IMR-90 (cell line): ENCODE measurements at regions not wholly inside any gene's neighbourhood (a gene's known extent, or its start where the extent isn't known, plus 50 kb on each side); places are given as distances from the start of the nearest gene placed in this dataset.

ENCODE experiments used
- ATAC-seq: fragments of 200-7000 bp; cut with Tn5 transposase; 2 replicates; pipeline ENCODE4 v1.9.1; 2020; ENCODE audit warnings: low read depth, mild to moderate bottlenecking, moderate library complexity
- BruUV-seq: library from RNA; stranded (reverse); fragments of 400-500 nt; replicated peaks from 2 replicates; lab custom pipeline; 2021; lab: Mats Ljungman, UMichigan
- CTCF ChIA-PET: fragments of 300-600 bp; formaldehyde crosslinking; extraction: SDS; loops from one replicate; lab custom pipeline; 2021; ENCODE audit warnings: antibody characterized with exemption; lab: Yijun Ruan, JAX
- POLR2A ChIA-PET: fragments of 300-600 bp; sonication (Branson Sonifier 250); formaldehyde crosslinking; loops from one replicate; lab custom pipeline; 2022; ENCODE audit warnings: antibody characterized with exemption; ENCODE audit not compliant: unreplicated experiment; lab: Charles Lee
- DNase-seq: peaks from one replicate; pipeline ENCODE4 v3.0.0; 2013
- H2AFZ ChIP-seq: replicated peaks from 2 replicates; pipeline ENCODE3; 2013; ENCODE audit warnings: low read length, mild to moderate bottlenecking; ENCODE audit not compliant: poor library complexity
- H2AK5ac ChIP-seq: 2 replicates; pipeline ENCODE4 v1.6.1; 2013; ENCODE audit warnings: low read depth, low read length, inconsistent platforms
- H2AK9ac ChIP-seq: replicated peaks from 2 replicates; pipeline ENCODE3; 2013; ENCODE audit warnings: mild to moderate bottlenecking, low read depth, low read length, moderate library complexity; ENCODE audit not compliant: poor library complexity
- H2BK120ac ChIP-seq: 2 replicates; pipeline ENCODE4 v1.6.1; 2013; ENCODE audit warnings: low read depth, low read length, inconsistent platforms
- H2BK15ac ChIP-seq: 3 replicates; pipeline ENCODE4 v1.6.1; 2013; ENCODE audit warnings: low read depth, low read length, inconsistent platforms
- H2BK20ac ChIP-seq: 2 replicates; pipeline ENCODE4 v1.6.1; 2013; ENCODE audit warnings: low read depth, mild to moderate bottlenecking, inconsistent platforms, low read length, moderate library complexity
- H2BK5ac ChIP-seq: 2 replicates; pipeline ENCODE4 v1.6.1; 2013; ENCODE audit warnings: mild to moderate bottlenecking, low read depth, low read length, inconsistent platforms; ENCODE audit not compliant: poor library complexity, severe bottlenecking
- H3K14ac ChIP-seq: replicated peaks from 2 replicates; pipeline ENCODE4 v1.6.1; 2013; ENCODE audit warnings: low read depth, low read length, inconsistent platforms
- H3K18ac ChIP-seq: 2 replicates; pipeline ENCODE4 v1.6.1; 2013; ENCODE audit warnings: low read depth, low read length, control low read depth
- H3K23ac ChIP-seq: 2 replicates; pipeline ENCODE4 v1.6.1; 2013; ENCODE audit warnings: low read depth, low read length, inconsistent platforms
- H3K27ac ChIP-seq: 2 replicates; pipeline ENCODE4 v1.5.1; 2013; ENCODE audit warnings: mild to moderate bottlenecking, control low read depth, low read length; ENCODE audit not compliant: insufficient read depth
- H3K27me3 ChIP-seq: 2 replicates; pipeline ENCODE4 v1.6.1; 2013; ENCODE audit warnings: low read length; ENCODE audit not compliant: control insufficient read depth, insufficient read depth
- H3K36me3 ChIP-seq: 2 replicates; pipeline ENCODE4 v1.6.1; 2013; ENCODE audit warnings: low read length, mixed read lengths; ENCODE audit not compliant: control insufficient read depth, insufficient read depth
- H3K4ac ChIP-seq: 2 replicates; pipeline ENCODE4 v1.6.1; 2013; ENCODE audit warnings: low read depth, low read length, inconsistent platforms
- H3K4me1 ChIP-seq: 2 replicates; pipeline ENCODE4 v1.6.1; 2013; ENCODE audit warnings: low read length, mixed read lengths; ENCODE audit not compliant: control insufficient read depth, insufficient read depth
- H3K4me2 ChIP-seq: 2 replicates; pipeline ENCODE4 v1.6.1; 2013; ENCODE audit warnings: low read depth, mild to moderate bottlenecking, control low read depth, low read length, moderate library complexity
- H3K4me3 ChIP-seq: 2 replicates; pipeline ENCODE4 v1.5.1; 2013; ENCODE audit warnings: low read depth, mild to moderate bottlenecking, control low read depth, low read length, moderate library complexity; ENCODE audit not compliant: insufficient read depth
- H3K56ac ChIP-seq: 2 replicates; pipeline ENCODE4 v1.6.1; 2013; ENCODE audit warnings: low read length, inconsistent platforms; ENCODE audit not compliant: insufficient read depth; ENCODE audit errors: extremely low read depth
- H3K79me1 ChIP-seq, 2 experiments: 2 replicates each; pipeline ENCODE4 v1.6.1; 2013; ENCODE audit warnings: low read length in 2 of 2, inconsistent platforms in 1 of 2, low read depth in 1 of 2
- H3K9ac ChIP-seq: 2 replicates; pipeline ENCODE4 v1.6.1; 2013; ENCODE audit warnings: low read depth, low read length, control low read depth
- H3K9me1 ChIP-seq: 2 replicates; pipeline ENCODE4 v1.6.1; 2013; ENCODE audit warnings: low read length, inconsistent platforms; ENCODE audit not compliant: insufficient read depth
- H3K9me3 ChIP-seq: 2 replicates; pipeline ENCODE4 v1.6.1; 2013; ENCODE audit warnings: low read length; ENCODE audit not compliant: control insufficient read depth, insufficient read depth
- H4K20me1 ChIP-seq: 2 replicates; pipeline ENCODE4 v1.6.1; 2013; ENCODE audit warnings: low read length, inconsistent platforms; ENCODE audit not compliant: insufficient read depth
- H4K5ac ChIP-seq: 2 replicates; pipeline ENCODE4 v1.6.1; 2013; ENCODE audit warnings: mild to moderate bottlenecking, low read depth, low read length, control low read depth
- H4K8ac ChIP-seq, 2 experiments: 2 replicates each; pipeline ENCODE4 v1.6.1; 2013; ENCODE audit warnings: low read depth in 2 of 2, low read length in 2 of 2, control low read depth in 1 of 2, inconsistent platforms in 1 of 2
- H4K91ac ChIP-seq: 2 replicates; pipeline ENCODE4 v1.6.1; 2013; ENCODE audit warnings: low read depth, low read length, inconsistent platforms; ENCODE audit not compliant: insufficient read depth
- BHLHE40 ChIP-seq: fragments of 150-350 bp; IDR thresholded peaks from 2 replicates; pipeline ENCODE4 v1.6.1; 2016; ENCODE audit warnings: mild to moderate bottlenecking, low read depth, low read length
- CEBPB ChIP-seq: IDR thresholded peaks from 2 replicates; pipeline ENCODE4 v1.6.1; 2012; ENCODE audit warnings: low read depth, low read length, improper control_type of control experiment
- CHD1 ChIP-seq: IDR thresholded peaks from 2 replicates; pipeline ENCODE4 v1.6.1; 2012; ENCODE audit warnings: low read depth, low read length, improper control_type of control experiment
- FOS ChIP-seq: fragments of 150-350 bp; IDR thresholded peaks from 2 replicates; pipeline ENCODE4 v1.6.1; 2016; ENCODE audit warnings: low read depth, low read length
- MAFK ChIP-seq: IDR thresholded peaks from 2 replicates; pipeline ENCODE4 v1.6.1; 2012; ENCODE audit warnings: low read depth, low read length, improper control_type of control experiment
- MAZ ChIP-seq: IDR thresholded peaks from 2 replicates; pipeline ENCODE4 v1.6.1; 2012; ENCODE audit warnings: low read depth, mild to moderate bottlenecking, low read length, improper control_type of control experiment, moderate library complexity, borderline replicate concordance
- MXI1 ChIP-seq: IDR thresholded peaks from 2 replicates; pipeline ENCODE4 v1.6.1; 2012; ENCODE audit warnings: low read depth, mild to moderate bottlenecking, low read length, moderate library complexity, borderline replicate concordance
- NFE2L2 ChIP-seq: fragments of 150-350 bp; IDR thresholded peaks from 2 replicates; pipeline ENCODE4 v1.6.1; 2016; ENCODE audit warnings: low read depth, mild to moderate bottlenecking, low read length
- POLR2A ChIP-seq: IDR thresholded peaks from 2 replicates; pipeline ENCODE4 v1.6.1; 2012; ENCODE audit warnings: mild to moderate bottlenecking, low read depth, low read length
- RAD21 ChIP-seq: IDR thresholded peaks from 2 replicates; pipeline ENCODE4 v1.6.1; 2012; ENCODE audit warnings: low read length, improper control_type of control experiment
- RCOR1 ChIP-seq: IDR thresholded peaks from 2 replicates; pipeline ENCODE4 v1.6.1; 2012; ENCODE audit warnings: mild to moderate bottlenecking, low read length, improper control_type of control experiment; ENCODE audit not compliant: insufficient replicate concordance
- RFX5 ChIP-seq: IDR thresholded peaks from 2 replicates; pipeline ENCODE4 v1.8.0; 2012; ENCODE audit warnings: low read depth, mild to moderate bottlenecking, low read length, moderate library complexity
- SMC3 ChIP-seq: fragments of 150-350 bp; IDR thresholded peaks from 2 replicates; pipeline ENCODE4 v1.6.1; 2016; ENCODE audit warnings: low read depth, mild to moderate bottlenecking, antibody characterized with exemption, low read length, moderate library complexity
- WGBS, 2 experiments: methylation state at CpG; one replicate each; pipeline versions ENCODE4 v1.1.5 to v1.1.7; 2013; ENCODE audit warnings: missing lambda C conversion rate in 2 of 2; ENCODE audit not compliant: insufficient read length in 1 of 2; ENCODE audit errors: extremely low coverage in 2 of 2; 5-methylcytosine and 5-hydroxymethylcytosine counted together
- dilution Hi-C: fragments of 300-500 bp; cut with HindIII; formaldehyde crosslinking; loops from one replicate; pipeline ENCODE4 v1.14.3; 2018; ENCODE audit warnings: low sequenced_read_pairs; ENCODE audit not compliant: unreplicated experiment
- in situ Hi-C: fragments of 300-500 bp; cut with MboI; formaldehyde crosslinking; loops from 3 replicates; pipeline ENCODE4 v1.14.3; 2019; ENCODE audit warnings: low sequenced_read_pairs, inconsistent platforms, mixed read lengths
- intact Hi-C: fragments of 100-400 bp; cut with micrococcal nuclease; formaldehyde crosslinking; loops from 2 replicates; pipeline ENCODE4 v1.10.0; 2022
- TF ChIP-seq, protein P1 (sequence below): fragments of 150-350 bp; IDR thresholded peaks from 2 replicates; pipeline ENCODE4 v1.6.1; 2017; ENCODE audit warnings: mild to moderate bottlenecking, antibody characterized with exemption, low read length, low read depth
- TF ChIP-seq, protein P2 (sequence below): fragments of 150-350 bp; IDR thresholded peaks from 2 replicates; pipeline ENCODE4 v1.6.1; 2016; ENCODE audit warnings: low read depth, mild to moderate bottlenecking, low read length, moderate library complexity, borderline replicate concordance
- TF ChIP-seq, protein P3 (sequence below): conservative IDR thresholded peaks from 2 replicates; pipeline ENCODE4 v1.5.1; 2012; ENCODE audit warnings: mild to moderate bottlenecking, low read depth, low read length, improper control_type of control experiment

DNA sequence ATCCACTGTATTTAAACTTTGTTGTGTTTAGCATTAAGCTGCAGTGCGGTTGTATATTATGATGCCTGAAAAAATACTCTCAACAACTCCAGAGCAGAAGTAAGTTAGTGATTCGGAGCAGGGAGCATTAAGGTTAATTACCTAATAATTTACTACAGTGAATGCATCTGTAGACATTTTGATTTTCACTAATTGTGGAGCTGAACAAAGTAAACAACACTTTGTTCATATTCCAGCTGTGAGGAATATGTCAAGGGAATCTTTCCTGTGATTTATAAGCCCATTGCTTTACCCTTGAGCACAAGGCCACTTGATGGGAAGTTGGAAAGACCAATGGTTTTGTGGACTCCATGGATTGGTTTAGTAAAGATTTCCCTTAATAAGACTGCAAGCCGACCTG, 77.1 kb downstream of the CBLN4 start:
- H2AK9ac ChIP-seq: no peak overlapping the region
- H2BK15ac ChIP-seq: no peak overlapping the region
- H2BK5ac ChIP-seq: no peak overlapping the region
- no peak overlapping the region for H3K14ac ChIP-seq
- H3K36me3 ChIP-seq: no peaks in the 10 kb centered on the region
- H3K18ac ChIP-seq: no peak overlapping the region
- no peaks in the 10 kb centered on the region for H3K4me1 ChIP-seq
- in situ Hi-C loops: no loop called here
- no peak overlapping the region for H3K23ac ChIP-seq
- POLR2A ChIA-PET: no interaction called here
- DNase-seq (no peak), ATAC-seq (no peak)
- H4K5ac ChIP-seq: no peak overlapping the region
- no peak overlapping the region for H3K9ac ChIP-seq
- H3K56ac ChIP-seq: no peak overlapping the region
- no peak overlapping the region for H3K4me3 ChIP-seq
- no peaks in the 10 kb centered on the region for H3K9me1 ChIP-seq
- no peak overlapping the region for H4K8ac ChIP-seq
- no peak overlapping the region for H2AK5ac ChIP-seq
- no peaks in the 10 kb centered on the region for H4K20me1 ChIP-seq
- H3K9me3 ChIP-seq: peaks cover 13% of the 10 kb centered on the region
- CTCF ChIA-PET: no interaction called here
- no peak overlapping the region for H3K27ac ChIP-seq
- no peak overlapping the region for H2BK20ac ChIP-seq
- no peak overlapping the region for H3K4ac ChIP-seq
- 60% methylated on average over 1 of the region's 3 CpGs; no CpG with 5 or more reads in 1 of the 2 experiments for WGBS, 2 experiments
- BruUV-seq: no TSS peak
- H3K4me2 ChIP-seq: no peak overlapping the region
- intact Hi-C loops: no loop called here
- H2AFZ ChIP-seq: no peak overlapping the region
- dilution Hi-C loops: no loop called here
- TF ChIP-seq, protein P1, sequence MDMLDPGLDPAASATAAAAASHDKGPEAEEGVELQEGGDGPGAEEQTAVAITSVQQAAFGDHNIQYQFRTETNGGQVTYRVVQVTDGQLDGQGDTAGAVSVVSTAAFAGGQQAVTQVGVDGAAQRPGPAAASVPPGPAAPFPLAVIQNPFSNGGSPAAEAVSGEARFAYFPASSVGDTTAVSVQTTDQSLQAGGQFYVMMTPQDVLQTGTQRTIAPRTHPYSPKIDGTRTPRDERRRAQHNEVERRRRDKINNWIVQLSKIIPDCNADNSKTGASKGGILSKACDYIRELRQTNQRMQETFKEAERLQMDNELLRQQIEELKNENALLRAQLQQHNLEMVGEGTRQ: no peak
- TF ChIP-seq NFE2L2 (no peak), MAFK (no peak), FOS (no peak), CHD1 (no peak), POLR2A (no peak), MXI1 (no peak), BHLHE40 (no peak), MAZ (no peak), CEBPB (no peak), RFX5 (no peak), SMC3 (no peak), RAD21 (no peak), RCOR1 (no peak)
- TF ChIP-seq, protein P2, sequence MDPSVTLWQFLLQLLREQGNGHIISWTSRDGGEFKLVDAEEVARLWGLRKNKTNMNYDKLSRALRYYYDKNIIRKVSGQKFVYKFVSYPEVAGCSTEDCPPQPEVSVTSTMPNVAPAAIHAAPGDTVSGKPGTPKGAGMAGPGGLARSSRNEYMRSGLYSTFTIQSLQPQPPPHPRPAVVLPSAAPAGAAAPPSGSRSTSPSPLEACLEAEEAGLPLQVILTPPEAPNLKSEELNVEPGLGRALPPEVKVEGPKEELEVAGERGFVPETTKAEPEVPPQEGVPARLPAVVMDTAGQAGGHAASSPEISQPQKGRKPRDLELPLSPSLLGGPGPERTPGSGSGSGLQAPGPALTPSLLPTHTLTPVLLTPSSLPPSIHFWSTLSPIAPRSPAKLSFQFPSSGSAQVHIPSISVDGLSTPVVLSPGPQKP: no peak
- TF ChIP-seq, protein P3, sequence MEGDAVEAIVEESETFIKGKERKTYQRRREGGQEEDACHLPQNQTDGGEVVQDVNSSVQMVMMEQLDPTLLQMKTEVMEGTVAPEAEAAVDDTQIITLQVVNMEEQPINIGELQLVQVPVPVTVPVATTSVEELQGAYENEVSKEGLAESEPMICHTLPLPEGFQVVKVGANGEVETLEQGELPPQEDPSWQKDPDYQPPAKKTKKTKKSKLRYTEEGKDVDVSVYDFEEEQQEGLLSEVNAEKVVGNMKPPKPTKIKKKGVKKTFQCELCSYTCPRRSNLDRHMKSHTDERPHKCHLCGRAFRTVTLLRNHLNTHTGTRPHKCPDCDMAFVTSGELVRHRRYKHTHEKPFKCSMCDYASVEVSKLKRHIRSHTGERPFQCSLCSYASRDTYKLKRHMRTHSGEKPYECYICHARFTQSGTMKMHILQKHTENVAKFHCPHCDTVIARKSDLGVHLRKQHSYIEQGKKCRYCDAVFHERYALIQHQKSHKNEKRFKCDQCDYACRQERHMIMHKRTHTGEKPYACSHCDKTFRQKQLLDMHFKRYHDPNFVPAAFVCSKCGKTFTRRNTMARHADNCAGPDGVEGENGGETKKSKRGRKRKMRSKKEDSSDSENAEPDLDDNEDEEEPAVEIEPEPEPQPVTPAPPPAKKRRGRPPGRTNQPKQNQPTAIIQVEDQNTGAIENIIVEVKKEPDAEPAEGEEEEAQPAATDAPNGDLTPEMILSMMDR: no peak
- H2BK120ac ChIP-seq: no peak overlapping the region
- H3K79me1 ChIP-seq: no peaks in the 10 kb centered on the region
- H3K27me3 ChIP-seq: no peaks in the 10 kb centered on the region
- H4K91ac ChIP-seq: no peak overlapping the region
